ENCODE measurements at regions not wholly inside any gene's neighbourhood (a gene's known extent, or its start where the extent isn't known, plus 50 kb on each side); places are given as distances from the start of the nearest gene placed in this dataset.

DNA sequence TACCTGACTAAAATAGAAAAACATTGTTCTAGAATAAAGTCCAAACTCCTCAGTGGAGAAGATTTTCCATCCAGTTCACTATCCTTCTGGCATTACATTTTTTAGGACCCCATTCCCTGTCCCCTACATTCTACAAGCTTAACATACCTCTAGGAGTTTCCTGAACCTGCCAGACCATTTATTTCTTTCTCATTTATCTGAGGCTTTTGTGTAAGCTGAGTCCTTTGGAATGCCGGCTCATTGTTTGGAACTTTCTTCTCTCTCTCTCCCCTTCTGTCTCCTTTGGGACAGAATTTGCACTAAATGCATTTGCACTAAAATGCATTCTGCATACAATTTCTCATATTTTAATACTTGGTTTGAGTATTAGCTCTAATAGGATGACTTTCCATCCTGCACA is 393.0 kb upstream of the ANO3 start:
- TF ChIP-seq, protein P1, sequence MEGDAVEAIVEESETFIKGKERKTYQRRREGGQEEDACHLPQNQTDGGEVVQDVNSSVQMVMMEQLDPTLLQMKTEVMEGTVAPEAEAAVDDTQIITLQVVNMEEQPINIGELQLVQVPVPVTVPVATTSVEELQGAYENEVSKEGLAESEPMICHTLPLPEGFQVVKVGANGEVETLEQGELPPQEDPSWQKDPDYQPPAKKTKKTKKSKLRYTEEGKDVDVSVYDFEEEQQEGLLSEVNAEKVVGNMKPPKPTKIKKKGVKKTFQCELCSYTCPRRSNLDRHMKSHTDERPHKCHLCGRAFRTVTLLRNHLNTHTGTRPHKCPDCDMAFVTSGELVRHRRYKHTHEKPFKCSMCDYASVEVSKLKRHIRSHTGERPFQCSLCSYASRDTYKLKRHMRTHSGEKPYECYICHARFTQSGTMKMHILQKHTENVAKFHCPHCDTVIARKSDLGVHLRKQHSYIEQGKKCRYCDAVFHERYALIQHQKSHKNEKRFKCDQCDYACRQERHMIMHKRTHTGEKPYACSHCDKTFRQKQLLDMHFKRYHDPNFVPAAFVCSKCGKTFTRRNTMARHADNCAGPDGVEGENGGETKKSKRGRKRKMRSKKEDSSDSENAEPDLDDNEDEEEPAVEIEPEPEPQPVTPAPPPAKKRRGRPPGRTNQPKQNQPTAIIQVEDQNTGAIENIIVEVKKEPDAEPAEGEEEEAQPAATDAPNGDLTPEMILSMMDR (conservative IDR thresholded peaks at IDR 0.05): no peak
- Mint-ChIP-seq H3K27me3 (no peaks in the 10 kb centered on the region), H3K9me3 (no peaks in the 10 kb centered on the region), H3K36me3 (no peaks in the 10 kb centered on the region), H3K4me1 (ENCODE audit: unreplicated experiment) (no peaks in the 10 kb centered on the region), H3K27ac (no peak overlapping the region), H3K4me3 (no peak overlapping the region)
- no peak for DNase-seq (ENCODE audit: extremely low spot score, unreplicated experiment)

DNA sequence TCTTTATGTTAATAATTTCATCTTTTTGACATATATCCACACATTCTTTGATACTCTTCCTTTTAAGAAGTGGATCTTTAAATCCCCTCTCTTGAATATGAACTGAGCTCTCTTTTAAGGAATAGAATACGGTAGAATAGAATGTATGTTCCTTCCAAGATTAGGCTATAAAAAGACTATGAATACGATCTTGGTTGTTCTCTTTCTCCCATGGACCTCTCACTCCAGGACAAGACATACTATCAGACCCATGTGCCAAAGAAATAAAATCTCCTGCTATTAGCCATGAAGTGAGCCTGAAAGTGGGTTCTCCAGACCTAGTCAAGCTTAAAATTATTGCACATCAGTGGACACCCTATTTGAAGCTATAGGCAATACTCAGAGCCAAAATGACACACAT is 392.2 kb upstream of the ANO3 start:
- DNase-seq (ENCODE audit: extremely low spot score, unreplicated experiment): no peak
- no peaks in the 10 kb centered on the region for H3K36me3 Mint-ChIP-seq
- H3K27ac Mint-ChIP-seq: no peak overlapping the region
- H3K4me3 Mint-ChIP-seq: no peak overlapping the region
- H3K27me3 Mint-ChIP-seq: no peaks in the 10 kb centered on the region
- H3K9me3 Mint-ChIP-seq: no peaks in the 10 kb centered on the region
- TF ChIP-seq, protein P1 (conservative IDR thresholded peaks at IDR 0.05): no peak
- no peaks in the 10 kb centered on the region for H3K4me1 Mint-ChIP-seq (ENCODE audit: unreplicated experiment)

DNA sequence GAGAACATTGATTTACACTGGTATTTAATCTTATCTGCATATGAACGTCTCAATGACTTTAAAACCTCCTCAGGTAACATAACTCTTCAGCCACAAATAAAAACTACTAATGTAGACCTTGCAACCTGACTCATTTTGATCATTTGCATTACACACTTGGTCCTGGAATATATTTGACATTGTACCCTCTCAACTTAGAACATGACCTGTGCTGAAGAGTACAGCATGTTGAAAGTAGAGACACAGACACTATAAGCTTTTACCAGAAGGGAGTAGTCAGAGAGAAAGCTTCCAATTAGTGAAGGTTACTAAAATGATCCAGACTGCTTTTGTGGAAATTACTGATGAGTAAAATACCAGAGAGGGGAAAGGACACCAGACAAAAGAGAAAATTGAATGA is 390.6 kb upstream of the ANO3 start:
- no peak for DNase-seq (ENCODE audit: extremely low spot score, unreplicated experiment)
- Mint-ChIP-seq H3K27me3 (no peaks in the 10 kb centered on the region), H3K4me3 (no peak overlapping the region), H3K27ac (no peak overlapping the region), H3K4me1 (ENCODE audit: unreplicated experiment) (no peaks in the 10 kb centered on the region), H3K9me3 (no peaks in the 10 kb centered on the region), H3K36me3 (no peaks in the 10 kb centered on the region)
- TF ChIP-seq, protein P1 (conservative IDR thresholded peaks at IDR 0.05): no peak

DNA sequence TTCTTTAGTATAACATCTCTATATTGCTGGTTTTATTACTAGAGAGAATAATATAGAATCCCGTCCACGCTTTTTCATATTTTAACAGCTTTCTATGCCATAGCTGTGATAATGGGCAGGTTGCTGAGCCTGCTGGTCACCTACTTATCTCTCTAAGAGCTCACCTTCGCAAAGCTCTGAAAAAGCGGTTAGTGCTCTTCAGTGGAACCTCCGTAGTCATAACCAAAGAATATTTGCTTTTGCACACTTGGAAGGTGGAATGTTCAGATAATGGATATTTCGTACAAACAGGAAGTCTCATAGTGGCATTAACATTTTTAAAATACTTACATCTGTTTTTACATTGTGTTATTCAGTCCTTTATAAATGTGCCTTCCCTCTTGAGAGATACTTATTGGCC is 388.9 kb upstream of the ANO3 start:
- H3K9me3 Mint-ChIP-seq: no peaks in the 10 kb centered on the region
- DNase-seq (ENCODE audit: extremely low spot score, unreplicated experiment): no peak
- H3K27me3 Mint-ChIP-seq: no peaks in the 10 kb centered on the region
- H3K36me3 Mint-ChIP-seq: no peaks in the 10 kb centered on the region
- H3K4me1 Mint-ChIP-seq (ENCODE audit: unreplicated experiment): no peaks in the 10 kb centered on the region
- no peak overlapping the region for H3K27ac Mint-ChIP-seq
- H3K4me3 Mint-ChIP-seq: no peak overlapping the region
- TF ChIP-seq, protein P1 (conservative IDR thresholded peaks at IDR 0.05): no peak

DNA sequence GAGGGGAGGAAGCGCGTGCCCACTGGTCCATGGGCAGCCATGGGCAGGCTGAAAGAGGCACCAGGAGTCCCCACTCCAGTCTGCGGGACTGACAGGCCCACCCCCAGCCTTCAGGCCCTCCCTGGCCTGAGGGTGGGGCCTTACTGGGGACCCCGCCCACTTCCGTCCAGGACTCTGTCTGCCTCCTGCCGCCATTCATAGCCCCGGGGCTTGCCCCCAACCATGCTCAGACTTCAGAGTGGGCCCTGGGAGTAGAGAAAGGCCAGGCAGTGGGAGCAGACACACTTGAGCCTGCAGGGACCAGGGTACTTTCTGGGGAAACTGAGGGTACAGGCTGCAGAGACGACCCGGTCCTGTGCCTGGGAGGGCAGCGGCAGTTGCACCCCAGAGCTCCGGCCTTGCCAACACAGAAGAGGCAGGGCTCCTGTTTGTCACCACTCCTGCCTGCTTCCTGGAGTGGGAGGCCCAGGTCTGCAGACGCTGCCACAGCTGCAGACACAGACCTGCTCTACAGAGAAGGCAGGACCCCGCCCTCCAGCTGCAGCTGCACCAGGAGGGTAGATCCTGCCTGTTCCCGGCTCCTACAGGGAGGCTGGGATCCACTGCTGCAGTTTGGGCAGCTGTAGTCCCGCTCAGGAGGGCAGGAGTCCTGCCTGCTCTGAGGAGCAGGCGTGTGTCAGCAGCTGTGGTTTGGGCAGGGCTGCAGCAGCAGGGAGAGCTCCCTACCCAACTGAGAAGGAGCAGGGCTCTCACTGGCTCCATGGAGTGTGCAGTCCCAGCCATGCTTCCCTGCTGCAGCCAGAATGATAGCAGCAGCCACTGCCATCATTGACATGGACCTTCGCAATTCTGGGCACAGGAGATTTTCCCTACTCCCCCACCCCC is 387.9 kb upstream of the ANO3 start:
- no peaks in the 10 kb centered on the region for H3K4me1 Mint-ChIP-seq (ENCODE audit: unreplicated experiment)
- no peaks in the 10 kb centered on the region for H3K9me3 Mint-ChIP-seq
- H3K4me3 Mint-ChIP-seq: no peak overlapping the region
- no peaks in the 10 kb centered on the region for H3K36me3 Mint-ChIP-seq
- TF ChIP-seq, protein P1 (conservative IDR thresholded peaks at IDR 0.05): no peak
- H3K27me3 Mint-ChIP-seq: no peaks in the 10 kb centered on the region
- no peak overlapping the region for H3K27ac Mint-ChIP-seq
- no peak for DNase-seq (ENCODE audit: extremely low spot score, unreplicated experiment)

Data from type B pancreatic cell (in vitro differentiated cells).